A549 (cell line): ENCODE measurements at regions not wholly inside any gene's neighbourhood (a gene's known extent, or its start where the extent isn't known, plus 50 kb on each side); places are given as distances from the start of the nearest gene placed in this dataset.
"Not testable (repeated sequence)": the region's sequence is repeated elsewhere in the genome, so short reads cannot be mapped to it uniquely, and the experiment has no call there.

Experiments used
- EP300 ChIP-seq, 2 experiments: fragments of >200 bp; sonication (Bioruptor Twin); formaldehyde crosslinking; IDR thresholded peaks; 2 replicates in 1 of 2; 3 replicates in 1 of 2; pipeline ENCODE4 v1.6.1; 2016 to 2017
- FOSB ChIP-seq: fragments of 250-450 bp; sonication (Bioruptor Pico); IDR thresholded peaks from 2 replicates; pipeline ENCODE4 v1.5.0; 2020; ENCODE audit warnings: mild to moderate bottlenecking, moderate library complexity
- HDAC2 ChIP-seq: fragments of 200-600 bp; sonication (generic); IDR thresholded peaks from 2 replicates; pipeline ENCODE4 v1.6.1; 2016
- MYC ChIP-seq: IDR thresholded peaks from 2 replicates; pipeline ENCODE4 v1.6.1; 2012; ENCODE audit warnings: mild to moderate bottlenecking, inconsistent platforms, low read length, improper control_type of control experiment, borderline replicate concordance
- PHF8 ChIP-seq: fragments of 200-600 bp; sonication (generic); IDR thresholded peaks from 2 replicates; pipeline ENCODE4 v1.6.1; 2016; ENCODE audit warnings: low read depth, mild to moderate bottlenecking, antibody characterized with exemption, moderate library complexity, borderline replicate concordance
- POLR2A ChIP-seq: IDR thresholded peaks from 2 replicates; pipeline ENCODE4 v1.6.1; 2012; ENCODE audit warnings: mild to moderate bottlenecking, low read length
- POLR2AphosphoS2 ChIP-seq: conservative IDR thresholded peaks from 2 replicates; pipeline ENCODE4 v1.6.1; 2012; ENCODE audit warnings: low read length, improper control_type of control experiment, inconsistent platforms
- SMC3 ChIP-seq: fragments of >200 bp; sonication (Bioruptor Twin); formaldehyde crosslinking; IDR thresholded peaks from 3 replicates; pipeline ENCODE4 v1.6.1; 2018; ENCODE audit warnings: inconsistent platforms
- TF ChIP-seq, protein P1 (sequence below): fragments of >200 bp; sonication (Bioruptor Twin); formaldehyde crosslinking; IDR thresholded peaks from 3 replicates; pipeline ENCODE4 v1.5.1; 2016
- TF ChIP-seq, protein P2 (sequence below): IDR thresholded peaks from 2 replicates; pipeline ENCODE4 v1.6.1; 2012

GRCh38 chr2:110263462-110263861 lies 51.1 kb upstream of the MTLN start:
- TF ChIP-seq, protein P1, sequence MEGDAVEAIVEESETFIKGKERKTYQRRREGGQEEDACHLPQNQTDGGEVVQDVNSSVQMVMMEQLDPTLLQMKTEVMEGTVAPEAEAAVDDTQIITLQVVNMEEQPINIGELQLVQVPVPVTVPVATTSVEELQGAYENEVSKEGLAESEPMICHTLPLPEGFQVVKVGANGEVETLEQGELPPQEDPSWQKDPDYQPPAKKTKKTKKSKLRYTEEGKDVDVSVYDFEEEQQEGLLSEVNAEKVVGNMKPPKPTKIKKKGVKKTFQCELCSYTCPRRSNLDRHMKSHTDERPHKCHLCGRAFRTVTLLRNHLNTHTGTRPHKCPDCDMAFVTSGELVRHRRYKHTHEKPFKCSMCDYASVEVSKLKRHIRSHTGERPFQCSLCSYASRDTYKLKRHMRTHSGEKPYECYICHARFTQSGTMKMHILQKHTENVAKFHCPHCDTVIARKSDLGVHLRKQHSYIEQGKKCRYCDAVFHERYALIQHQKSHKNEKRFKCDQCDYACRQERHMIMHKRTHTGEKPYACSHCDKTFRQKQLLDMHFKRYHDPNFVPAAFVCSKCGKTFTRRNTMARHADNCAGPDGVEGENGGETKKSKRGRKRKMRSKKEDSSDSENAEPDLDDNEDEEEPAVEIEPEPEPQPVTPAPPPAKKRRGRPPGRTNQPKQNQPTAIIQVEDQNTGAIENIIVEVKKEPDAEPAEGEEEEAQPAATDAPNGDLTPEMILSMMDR: not testable (repeated sequence)
- not testable (repeated sequence) for TF ChIP-seq MYC; POLR2AphosphoS2; HDAC2; PHF8; EP300 (IDR thresholded peaks at IDR 0.05); SMC3; POLR2A; FOSB (CRISPR knock-in tag)
- TF ChIP-seq, protein P2, sequence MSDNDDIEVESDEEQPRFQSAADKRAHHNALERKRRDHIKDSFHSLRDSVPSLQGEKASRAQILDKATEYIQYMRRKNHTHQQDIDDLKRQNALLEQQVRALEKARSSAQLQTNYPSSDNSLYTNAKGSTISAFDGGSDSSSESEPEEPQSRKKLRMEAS: not testable (repeated sequence)
